SU-DHL-6 (cell line): ENCODE measurements at regions not wholly inside any gene's neighbourhood (a gene's known extent, or its start where the extent isn't known, plus 50 kb on each side); places are given as distances from the start of the nearest gene placed in this dataset.
"Not testable (repeated sequence)": the region's sequence is repeated elsewhere in the genome, so short reads cannot be mapped to it uniquely, and the experiment has no call there.

ENCODE experiments used
- H2AFZ ChIP-seq: fragments of 200-600 bp; sonication (generic); 2 replicates; pipeline ENCODE4 v1.6.1; 2014; ENCODE audit warnings: low read depth, mild to moderate bottlenecking, moderate library complexity, mixed read lengths, antibody characterized with exemption, low read length; ENCODE audit not compliant: severe bottlenecking
- H3F3A ChIP-seq: fragments of 200-600 bp; shearing (Covaris generic); 2 replicates; pipeline ENCODE4 v1.6.0; 2016; ENCODE audit warnings: antibody characterized with exemption, mild to moderate bottlenecking; ENCODE audit not compliant: insufficient read depth
- H3K27ac ChIP-seq: fragments of 200-600 bp; sonication (generic); 2 replicates; pipeline ENCODE4 v1.5.1; 2016; ENCODE audit warnings: low read depth, mild to moderate bottlenecking, low read length, moderate library complexity, mixed read lengths
- H3K27me3 ChIP-seq: fragments of 200-600 bp; sonication (generic), shearing (Covaris generic); 2 replicates; pipeline ENCODE4 v1.6.0; 2014; ENCODE audit warnings: mild to moderate bottlenecking, low read length
- H3K36me3 ChIP-seq: fragments of 200-600 bp; sonication (generic); 2 replicates; pipeline ENCODE4 v1.6.1; 2014; ENCODE audit warnings: mild to moderate bottlenecking, low read length, mixed read lengths
- H3K4me2 ChIP-seq: fragments of 300-600, 200-600 bp; shearing (Covaris generic), sonication (generic); 2 replicates; pipeline ENCODE4 v1.6.0; 2014; ENCODE audit warnings: low read length, low read depth, mild to moderate bottlenecking; ENCODE audit not compliant: poor library complexity, severe bottlenecking
- H3K4me3 ChIP-seq: fragments of 200-600 bp; sonication (generic); 2 replicates; pipeline ENCODE4 v1.5.1; 2014; ENCODE audit warnings: antibody characterized with exemption, low read length, mild to moderate bottlenecking, mixed read lengths; ENCODE audit not compliant: insufficient read depth, poor library complexity, severe bottlenecking
- H3K79me2 ChIP-seq: fragments of 200-600 bp; sonication (generic); 2 replicates; pipeline ENCODE4 v1.6.1; 2014; ENCODE audit warnings: mild to moderate bottlenecking, low read length, moderate library complexity; ENCODE audit not compliant: insufficient read depth
- H3K9ac ChIP-seq: fragments of 200-600 bp; sonication (generic); 2 replicates; pipeline ENCODE4 v1.7.0; 2014; ENCODE audit warnings: mild to moderate bottlenecking, low read length
- H3K9me2 ChIP-seq: fragments of 200-600 bp; sonication (generic); replicated peaks from 2 replicates; pipeline ENCODE4 v1.6.1; 2014; ENCODE audit warnings: low read length; ENCODE audit not compliant: insufficient read depth
- H3K9me3 ChIP-seq: fragments of 200-600 bp; sonication (generic); 2 replicates; pipeline ENCODE4 v1.6.1; 2014; ENCODE audit warnings: low read length, mixed read lengths; ENCODE audit not compliant: insufficient read depth
- H4K20me1 ChIP-seq: fragments of 200-600 bp; sonication (generic); 2 replicates; pipeline ENCODE4 v1.6.1; 2014; ENCODE audit warnings: low read depth, mild to moderate bottlenecking, antibody characterized with exemption, low read length, moderate library complexity, mixed read lengths
- EZH2phosphoT487 ChIP-seq: fragments of 200-600 bp; sonication (generic), shearing (Covaris generic); conservative IDR thresholded peaks from 2 replicates; pipeline ENCODE4 v1.6.1; 2018; ENCODE audit warnings: mild to moderate bottlenecking, antibody characterized with exemption, low read length, moderate library complexity, mixed read lengths
- TF ChIP-seq, protein P1 (sequence below): fragments of 200-600 bp; sonication (generic); IDR thresholded peaks from one replicate; pipeline ENCODE4 v1.5.1; 2017; ENCODE audit warnings: antibody characterized with exemption, mild to moderate bottlenecking, low read length, moderate library complexity; ENCODE audit not compliant: insufficient read depth, poor library complexity, severe bottlenecking

DNA sequence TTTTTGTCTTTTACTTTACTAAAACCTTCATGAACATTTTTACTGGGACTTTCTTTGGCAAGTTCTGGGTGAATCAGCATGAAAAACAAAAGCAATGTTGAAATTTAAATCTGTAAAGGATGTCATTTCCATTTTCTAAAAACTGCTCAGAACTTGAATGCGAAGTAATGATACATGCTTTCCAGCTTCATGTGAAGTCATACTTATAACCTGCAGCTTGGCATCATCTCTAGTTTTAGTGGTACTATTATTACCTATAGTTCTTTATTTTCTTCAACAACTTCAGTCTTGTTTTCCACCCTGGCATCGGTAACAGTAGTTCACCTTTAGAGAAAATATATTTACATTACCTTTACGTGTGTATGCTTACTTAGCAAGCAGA, 421.4 kb upstream of the DIPK2B start:
- Histone ChIP-seq H3K27ac (no peak overlapping the region), H3K9me3 (no peaks in the 10 kb centered on the region), H3K9ac (no peak overlapping the region), H3K36me3 (no peaks in the 10 kb centered on the region), H2AFZ (no peak overlapping the region), H4K20me1 (no peaks in the 10 kb centered on the region), H3F3A (no peaks in the 10 kb centered on the region), H3K9me2 (no peaks in the 10 kb centered on the region), H3K79me2 (no peaks in the 10 kb centered on the region), H3K27me3 (no peaks in the 10 kb centered on the region), H3K4me3 (no peak overlapping the region), H3K4me2 (no peak overlapping the region)
- TF ChIP-seq EZH2phosphoT487: no peak
- TF ChIP-seq, protein P1, sequence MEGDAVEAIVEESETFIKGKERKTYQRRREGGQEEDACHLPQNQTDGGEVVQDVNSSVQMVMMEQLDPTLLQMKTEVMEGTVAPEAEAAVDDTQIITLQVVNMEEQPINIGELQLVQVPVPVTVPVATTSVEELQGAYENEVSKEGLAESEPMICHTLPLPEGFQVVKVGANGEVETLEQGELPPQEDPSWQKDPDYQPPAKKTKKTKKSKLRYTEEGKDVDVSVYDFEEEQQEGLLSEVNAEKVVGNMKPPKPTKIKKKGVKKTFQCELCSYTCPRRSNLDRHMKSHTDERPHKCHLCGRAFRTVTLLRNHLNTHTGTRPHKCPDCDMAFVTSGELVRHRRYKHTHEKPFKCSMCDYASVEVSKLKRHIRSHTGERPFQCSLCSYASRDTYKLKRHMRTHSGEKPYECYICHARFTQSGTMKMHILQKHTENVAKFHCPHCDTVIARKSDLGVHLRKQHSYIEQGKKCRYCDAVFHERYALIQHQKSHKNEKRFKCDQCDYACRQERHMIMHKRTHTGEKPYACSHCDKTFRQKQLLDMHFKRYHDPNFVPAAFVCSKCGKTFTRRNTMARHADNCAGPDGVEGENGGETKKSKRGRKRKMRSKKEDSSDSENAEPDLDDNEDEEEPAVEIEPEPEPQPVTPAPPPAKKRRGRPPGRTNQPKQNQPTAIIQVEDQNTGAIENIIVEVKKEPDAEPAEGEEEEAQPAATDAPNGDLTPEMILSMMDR: no peak

DNA sequence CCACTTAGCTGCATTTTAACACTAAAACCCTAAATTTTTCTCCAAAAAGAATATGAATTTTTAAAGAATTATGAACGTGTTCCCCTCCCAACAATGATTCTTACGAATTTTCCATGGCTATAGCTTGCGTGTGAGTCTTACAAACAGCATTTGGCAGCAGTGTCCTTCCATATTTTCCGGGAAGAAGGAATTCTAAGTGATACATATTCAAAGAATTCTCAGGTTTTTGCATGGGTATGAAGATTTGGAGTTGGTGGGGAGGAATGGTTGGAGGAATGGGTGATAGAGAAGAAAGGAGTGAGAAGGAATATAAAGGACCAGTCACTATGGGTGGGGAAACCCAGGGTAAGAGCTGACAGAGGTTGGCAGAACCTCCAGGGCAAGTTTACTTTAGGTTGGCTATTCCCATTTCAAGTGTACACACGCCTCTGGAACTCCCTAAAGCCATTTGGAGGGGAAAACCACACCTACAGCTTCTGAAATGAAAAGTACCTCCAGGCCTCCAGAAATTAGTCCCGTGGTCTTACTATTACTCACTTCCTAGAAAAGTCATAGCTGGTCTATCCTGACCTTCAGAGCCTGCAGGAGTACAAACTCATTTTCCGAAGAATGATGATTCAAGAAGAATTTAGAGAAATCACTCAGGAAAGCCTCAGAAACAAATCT, 420.8 kb upstream of the DIPK2B start:
- H3K27ac ChIP-seq: no peak overlapping the region
- no peak overlapping the region for H2AFZ ChIP-seq

DNA sequence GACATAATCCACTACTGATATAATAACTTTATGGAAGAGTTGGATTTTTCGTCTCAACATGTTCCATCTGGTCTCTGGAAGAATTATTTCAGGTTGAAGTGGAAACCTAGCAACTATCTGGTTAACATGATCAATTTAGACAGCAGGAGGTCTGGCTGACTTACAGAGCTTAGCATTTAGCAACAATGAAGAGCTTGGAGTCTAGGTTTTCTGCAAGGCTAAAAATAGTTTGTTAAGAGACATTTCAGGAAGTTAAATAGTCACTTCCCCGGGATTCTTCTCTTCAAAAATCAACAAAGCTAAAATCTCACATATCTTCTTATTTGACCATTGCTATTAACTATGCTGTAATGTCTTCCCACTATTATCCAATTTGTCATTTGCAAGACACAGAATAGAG, 418.6 kb upstream of the DIPK2B start:
- TF ChIP-seq, protein P1: no peak
- no peak for TF ChIP-seq EZH2phosphoT487
- H3K9me3 ChIP-seq: no peaks in the 10 kb centered on the region
- H3F3A ChIP-seq: no peaks in the 10 kb centered on the region
- H3K36me3 ChIP-seq: no peaks in the 10 kb centered on the region
- no peak overlapping the region for H3K4me2 ChIP-seq
- H4K20me1 ChIP-seq: no peaks in the 10 kb centered on the region
- no peaks in the 10 kb centered on the region for H3K79me2 ChIP-seq
- no peaks in the 10 kb centered on the region for H3K9me2 ChIP-seq
- no peak overlapping the region for H3K4me3 ChIP-seq
- no peak overlapping the region for H3K9ac ChIP-seq
- no peak overlapping the region for H3K27ac ChIP-seq
- H2AFZ ChIP-seq: no peak overlapping the region
- H3K27me3 ChIP-seq: no peaks in the 10 kb centered on the region

More for the DNA sequence above, 420.8 kb upstream of the DIPK2B start:
- TF ChIP-seq EZH2phosphoT487: no peak
- TF ChIP-seq, protein P1: no peak
- H3K9me3 ChIP-seq: no peaks in the 10 kb centered on the region
- no peaks in the 10 kb centered on the region for H3K36me3 ChIP-seq
- H3K79me2 ChIP-seq: no peaks in the 10 kb centered on the region
- no peaks in the 10 kb centered on the region for H4K20me1 ChIP-seq
- no peak overlapping the region for H3K9ac ChIP-seq
- H3K4me2 ChIP-seq: no peak overlapping the region
- no peaks in the 10 kb centered on the region for H3K9me2 ChIP-seq
- no peaks in the 10 kb centered on the region for H3F3A ChIP-seq
- no peak overlapping the region for H3K4me3 ChIP-seq
- H3K27me3 ChIP-seq: no peaks in the 10 kb centered on the region

DNA sequence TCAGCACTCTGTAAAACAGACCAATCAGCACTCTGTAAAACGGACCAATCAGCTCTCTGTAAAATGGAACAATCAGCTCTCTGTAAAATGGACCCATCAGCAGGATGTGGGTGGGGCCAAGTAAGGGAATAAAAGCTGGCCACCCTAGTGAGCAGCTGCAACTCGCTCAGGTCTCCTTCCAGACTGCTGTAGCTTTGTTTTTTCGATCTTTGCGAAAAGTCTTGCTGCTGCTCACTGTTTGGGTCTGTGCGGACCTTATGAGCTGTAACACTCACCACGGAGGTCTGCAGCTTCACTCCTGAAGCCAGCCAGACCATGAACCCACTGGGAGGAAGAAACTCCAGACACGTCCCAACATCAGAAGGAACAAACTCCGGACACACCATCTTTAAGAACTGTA, 414.9 kb upstream of the DIPK2B start:
- H3K36me3 ChIP-seq, H3F3A ChIP-seq, H4K20me1 ChIP-seq, H3K4me3 ChIP-seq, H3K27me3 ChIP-seq, H3K9me2 ChIP-seq, H3K27ac ChIP-seq, H3K79me2 ChIP-seq, H3K9me3 ChIP-seq, H3K4me2 ChIP-seq, H2AFZ ChIP-seq, H3K9ac ChIP-seq: not testable (repeated sequence)
